ENCODE measurements at regions not wholly inside any gene's neighbourhood (a gene's known extent, or its start where the extent isn't known, plus 50 kb on each side); places are given as distances from the start of the nearest gene placed in this dataset.

- H3K27me3 ChIP-seq (replicated peaks; ENCODE audit: insufficient read depth): no peaks in the 10 kb centered on the region
- H3K4me1 ChIP-seq (ENCODE audit: insufficient read depth): no peaks in the 10 kb centered on the region
- no peaks in the 10 kb centered on the region for H3K36me3 ChIP-seq (ENCODE audit: low read depth)
- no peak overlapping the region for H3K27ac ChIP-seq
- whole genome bisulfite sequencing, 2 experiments (ENCODE audit: low coverage in 1 of 2, low lambda C conversion rate in 2 of 2, missing lambda C conversion rate in 2 of 2): 5% methylated on average over 1 of the region's 1 CpG
- TF ChIP-seq EZH2phosphoT487 (IDR thresholded peaks at IDR 0.05; ENCODE audit: insufficient read depth, low read depth) (no peak), EZH2 (IDR thresholded peaks at IDR 0.05; ENCODE audit: insufficient read depth, poor library complexity, severe bottlenecking) (no peak)
- in situ Hi-C loops (cut with MboI): no loop called here
- no peaks in the 10 kb centered on the region for H3K9me2 ChIP-seq (ENCODE audit: insufficient read depth)
- DNase-seq: no peak
- H3K4me3 ChIP-seq: no peak overlapping the region
- no peak overlapping the region for H3K9ac ChIP-seq
- no peak overlapping the region for H2AFZ ChIP-seq
- H3F3A ChIP-seq (ENCODE audit: insufficient read depth): no peaks in the 10 kb centered on the region
- no peak overlapping the region for H3K4me2 ChIP-seq (ENCODE audit: unreplicated experiment)
- no peaks in the 10 kb centered on the region for H3K9me3 ChIP-seq (ENCODE audit: low read depth)
- no peaks in the 10 kb centered on the region for H3K79me2 ChIP-seq (ENCODE audit: insufficient read depth)
- no peaks in the 10 kb centered on the region for H4K20me1 ChIP-seq (ENCODE audit: insufficient read depth)
These were observed 872.7 kb downstream of the DCDC2C start for GRCh38 chr2:4576075-4576474.

DNA sequence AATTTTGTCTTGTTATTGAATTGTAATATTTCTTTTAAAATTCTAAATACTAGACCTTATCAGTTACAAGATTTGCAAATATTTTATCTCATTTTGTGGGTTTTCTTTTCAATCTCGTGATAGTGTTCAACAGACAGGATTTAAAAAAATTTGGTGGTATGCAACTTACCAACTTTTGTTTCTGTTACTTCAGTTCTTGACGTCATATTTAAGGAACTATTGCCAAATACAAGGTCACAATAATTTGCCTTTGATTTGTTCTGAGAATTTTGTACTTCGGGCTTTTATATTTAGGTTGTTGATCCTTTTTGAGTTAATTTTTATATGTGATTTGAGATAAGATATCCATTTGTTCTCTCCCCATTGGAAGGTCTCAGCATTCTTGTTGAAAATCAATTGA lies 876.6 kb downstream of the DCDC2C start:
- Histone ChIP-seq H3K4me1 (ENCODE audit: insufficient read depth) (no peaks in the 10 kb centered on the region), H3K4me3 (no peak overlapping the region), H3K9me3 (ENCODE audit: low read depth) (no peaks in the 10 kb centered on the region), H3K27ac (no peak overlapping the region), H3F3A (ENCODE audit: insufficient read depth) (no peaks in the 10 kb centered on the region), H3K4me2 (ENCODE audit: unreplicated experiment) (no peak overlapping the region), H4K20me1 (ENCODE audit: insufficient read depth) (no peaks in the 10 kb centered on the region), H2AFZ (no peak overlapping the region), H3K27me3 (replicated peaks; ENCODE audit: insufficient read depth) (no peaks in the 10 kb centered on the region), H3K9ac (no peak overlapping the region), H3K36me3 (ENCODE audit: low read depth) (no peaks in the 10 kb centered on the region), H3K79me2 (ENCODE audit: insufficient read depth) (no peaks in the 10 kb centered on the region), H3K9me2 (ENCODE audit: insufficient read depth) (no peaks in the 10 kb centered on the region)
- WGBS, 2 experiments (ENCODE audit: low coverage in 1 of 2, low lambda C conversion rate in 2 of 2, missing lambda C conversion rate in 2 of 2): 7 to 9% methylated on average over 3 of the region's 3 CpGs
- in situ Hi-C loops (cut with MboI): no loop called here
- no peak for DNase-seq
- no peak for TF ChIP-seq EZH2phosphoT487 (IDR thresholded peaks at IDR 0.05; ENCODE audit: insufficient read depth, low read depth)
- no peak for TF ChIP-seq EZH2 (IDR thresholded peaks at IDR 0.05; ENCODE audit: insufficient read depth, poor library complexity, severe bottlenecking)

- Histone ChIP-seq H3K27me3 (replicated peaks; ENCODE audit: insufficient read depth) (no peaks in the 10 kb centered on the region), H3K4me3 (no peak overlapping the region), H3K4me1 (ENCODE audit: insufficient read depth) (no peaks in the 10 kb centered on the region), H3K9me2 (ENCODE audit: insufficient read depth) (no peaks in the 10 kb centered on the region), H3K9me3 (ENCODE audit: low read depth) (no peaks in the 10 kb centered on the region), H3K4me2 (ENCODE audit: unreplicated experiment) (no peak overlapping the region), H3K36me3 (ENCODE audit: low read depth) (no peaks in the 10 kb centered on the region), H3K79me2 (ENCODE audit: insufficient read depth) (no peaks in the 10 kb centered on the region), H3F3A (ENCODE audit: insufficient read depth) (no peaks in the 10 kb centered on the region), H3K27ac (no peak overlapping the region), H4K20me1 (ENCODE audit: insufficient read depth) (no peaks in the 10 kb centered on the region), H3K9ac (no peak overlapping the region), H2AFZ (no peak overlapping the region)
- no peak for DNase-seq
- in situ Hi-C loops (cut with MboI): no loop called here
- 13 to 17% methylated on average over 3 of the region's 3 CpGs for WGBS, 2 experiments (ENCODE audit: low coverage in 1 of 2, low lambda C conversion rate in 2 of 2, missing lambda C conversion rate in 2 of 2)
- TF ChIP-seq EZH2phosphoT487 (IDR thresholded peaks at IDR 0.05; ENCODE audit: insufficient read depth, low read depth) (no peak), EZH2 (IDR thresholded peaks at IDR 0.05; ENCODE audit: insufficient read depth, poor library complexity, severe bottlenecking) (no peak)
These were observed 881.8 kb downstream of the DCDC2C start for GRCh38 chr2:4585057-4585635.

- 12 to 18% methylated on average over 2 of the region's 2 CpGs for WGBS, 2 experiments (ENCODE audit: low coverage in 1 of 2, low lambda C conversion rate in 2 of 2, missing lambda C conversion rate in 2 of 2)
- Histone ChIP-seq H3K9me2 (ENCODE audit: insufficient read depth) (no peaks in the 10 kb centered on the region), H3K79me2 (ENCODE audit: insufficient read depth) (no peaks in the 10 kb centered on the region), H3K4me1 (ENCODE audit: insufficient read depth) (no peaks in the 10 kb centered on the region), H3K9me3 (ENCODE audit: low read depth) (no peaks in the 10 kb centered on the region), H3K9ac (no peak overlapping the region), H3K36me3 (ENCODE audit: low read depth) (no peaks in the 10 kb centered on the region), H3K4me3 (no peak overlapping the region), H3K27me3 (replicated peaks; ENCODE audit: insufficient read depth) (no peaks in the 10 kb centered on the region), H4K20me1 (ENCODE audit: insufficient read depth) (no peaks in the 10 kb centered on the region), H3K27ac (no peak overlapping the region), H2AFZ (no peak overlapping the region), H3K4me2 (ENCODE audit: unreplicated experiment) (no peak overlapping the region), H3F3A (ENCODE audit: insufficient read depth) (no peaks in the 10 kb centered on the region)
- TF ChIP-seq EZH2phosphoT487 (IDR thresholded peaks at IDR 0.05; ENCODE audit: insufficient read depth, low read depth): no peak
- TF ChIP-seq EZH2 (IDR thresholded peaks at IDR 0.05; ENCODE audit: insufficient read depth, poor library complexity, severe bottlenecking): no peak
- DNase-seq: no peak
- in situ Hi-C loops (cut with MboI): no loop called here
These were observed 885.2 kb downstream of the DCDC2C start for GRCh38 chr2:4588606-4589005.

- H3K79me2 ChIP-seq (ENCODE audit: insufficient read depth): no peaks in the 10 kb centered on the region
- H3K9me2 ChIP-seq (ENCODE audit: insufficient read depth): no peaks in the 10 kb centered on the region
- no peak overlapping the region for H3K27ac ChIP-seq
- H3K9ac ChIP-seq: no peak overlapping the region
- H3K4me2 ChIP-seq (ENCODE audit: unreplicated experiment): no peak overlapping the region
- H3K4me1 ChIP-seq (ENCODE audit: insufficient read depth): no peaks in the 10 kb centered on the region
- H3K36me3 ChIP-seq (ENCODE audit: low read depth): no peaks in the 10 kb centered on the region
- DNase-seq: no peak
- no peaks in the 10 kb centered on the region for H4K20me1 ChIP-seq (ENCODE audit: insufficient read depth)
- no peak overlapping the region for H3K4me3 ChIP-seq
- no peaks in the 10 kb centered on the region for H3K27me3 ChIP-seq (replicated peaks; ENCODE audit: insufficient read depth)
- no peak for TF ChIP-seq EZH2phosphoT487 (IDR thresholded peaks at IDR 0.05; ENCODE audit: insufficient read depth, low read depth)
- TF ChIP-seq EZH2 (IDR thresholded peaks at IDR 0.05; ENCODE audit: insufficient read depth, poor library complexity, severe bottlenecking): no peak
- in situ Hi-C loops (cut with MboI): no loop called here
- no peak overlapping the region for H2AFZ ChIP-seq
- 28 to 33% methylated on average over 7 of the region's 7 CpGs for WGBS, 2 experiments (ENCODE audit: low coverage in 1 of 2, low lambda C conversion rate in 2 of 2, missing lambda C conversion rate in 2 of 2)
- H3K9me3 ChIP-seq (ENCODE audit: low read depth): peaks cover 3% of the 10 kb centered on the region
- H3F3A ChIP-seq (ENCODE audit: insufficient read depth): no peaks in the 10 kb centered on the region
These were observed 887.9 kb downstream of the DCDC2C start for GRCh38 chr2:4591261-4591660.

Measured in GM23248 (cell line).